Endothelial cell of umbilical vein (primary cell): ENCODE measurements at regions not wholly inside any gene's neighbourhood (a gene's known extent, or its start where the extent isn't known, plus 50 kb on each side); places are given as distances from the start of the nearest gene placed in this dataset.

ENCODE experiments used
- EZH2 ChIP-seq: IDR thresholded peaks from 2 replicates; pipeline ENCODE4 v1.6.1; 2012; ENCODE audit warnings: borderline replicate concordance, low read depth, mild to moderate bottlenecking, moderate library complexity, low read length, inconsistent platforms; ENCODE audit not compliant: severe bottlenecking
- FOS ChIP-seq: IDR thresholded peaks from 2 replicates; pipeline ENCODE4 v1.6.1; 2011; ENCODE audit warnings: mild to moderate bottlenecking, low read length, moderate library complexity, borderline replicate concordance; ENCODE audit not compliant: insufficient read depth
- POLR2A ChIP-seq: IDR thresholded peaks from 2 replicates; pipeline ENCODE4 v1.6.1; 2012; ENCODE audit warnings: low read depth, mild to moderate bottlenecking, control low read depth, low read length
- POLR2AphosphoS5 ChIP-seq: IDR thresholded peaks from 2 replicates; pipeline ENCODE4 v1.6.1; 2012; ENCODE audit warnings: low read depth, mild to moderate bottlenecking, control low read depth, low read length, moderate library complexity; ENCODE audit not compliant: insufficient read depth
- TF ChIP-seq, protein P1 (sequence below), 2 donors: IDR thresholded peaks; 1 replicate in 1 of 2; 2 replicates in 1 of 2; pipeline ENCODE4 v1.5.1; 2011; ENCODE audit warnings: low read length in 2 of 2, mild to moderate bottlenecking in 2 of 2, moderate library complexity in 2 of 2, control low read depth in 1 of 2, inconsistent platforms in 1 of 2, low read depth in 1 of 2; ENCODE audit not compliant: insufficient read depth in 1 of 2; ENCODE audit errors: extremely low read depth in 1 of 2

DNA sequence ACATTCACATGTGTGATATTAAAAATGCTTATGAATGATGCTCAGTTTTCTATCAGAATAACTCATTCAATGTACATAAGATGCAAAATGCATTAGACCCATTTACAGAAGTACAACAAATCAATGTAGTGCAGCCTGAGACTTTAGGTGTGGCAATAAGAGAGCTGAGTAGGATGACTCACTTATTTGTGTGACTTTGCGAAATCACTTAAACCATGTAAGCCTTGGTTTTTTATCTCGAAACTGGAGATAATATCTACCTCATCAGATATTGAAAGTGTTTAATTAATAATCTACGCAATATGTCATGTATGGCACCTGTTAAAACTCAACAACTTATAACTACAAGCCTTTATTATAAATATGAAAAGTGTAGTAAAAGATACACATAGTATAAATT lies 105.7 kb upstream of the LUZP2 start:
- TF ChIP-seq POLR2A (no peak), EZH2 (no peak), FOS (no peak), POLR2AphosphoS5 (no peak)
- TF ChIP-seq, protein P1, sequence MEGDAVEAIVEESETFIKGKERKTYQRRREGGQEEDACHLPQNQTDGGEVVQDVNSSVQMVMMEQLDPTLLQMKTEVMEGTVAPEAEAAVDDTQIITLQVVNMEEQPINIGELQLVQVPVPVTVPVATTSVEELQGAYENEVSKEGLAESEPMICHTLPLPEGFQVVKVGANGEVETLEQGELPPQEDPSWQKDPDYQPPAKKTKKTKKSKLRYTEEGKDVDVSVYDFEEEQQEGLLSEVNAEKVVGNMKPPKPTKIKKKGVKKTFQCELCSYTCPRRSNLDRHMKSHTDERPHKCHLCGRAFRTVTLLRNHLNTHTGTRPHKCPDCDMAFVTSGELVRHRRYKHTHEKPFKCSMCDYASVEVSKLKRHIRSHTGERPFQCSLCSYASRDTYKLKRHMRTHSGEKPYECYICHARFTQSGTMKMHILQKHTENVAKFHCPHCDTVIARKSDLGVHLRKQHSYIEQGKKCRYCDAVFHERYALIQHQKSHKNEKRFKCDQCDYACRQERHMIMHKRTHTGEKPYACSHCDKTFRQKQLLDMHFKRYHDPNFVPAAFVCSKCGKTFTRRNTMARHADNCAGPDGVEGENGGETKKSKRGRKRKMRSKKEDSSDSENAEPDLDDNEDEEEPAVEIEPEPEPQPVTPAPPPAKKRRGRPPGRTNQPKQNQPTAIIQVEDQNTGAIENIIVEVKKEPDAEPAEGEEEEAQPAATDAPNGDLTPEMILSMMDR (IDR thresholded peaks at IDR 0.05; ENCODE audit: extremely low read depth in 1 of 2, insufficient read depth in 1 of 2, low read depth in 1 of 2, low read length in 2 of 2), result no peak
